HG02798 (cell line): ENCODE measurements at regions not wholly inside any gene's neighbourhood (a gene's known extent, or its start where the extent isn't known, plus 50 kb on each side); places are given as distances from the start of the nearest gene placed in this dataset.

Experiments used
- ATAC-seq: cut with Tn5 transposase; IDR thresholded peaks from one replicate; pipeline ENCODE4 v1.9.1; 2021; ENCODE audit warnings: mild to moderate bottlenecking; ENCODE audit not compliant: unreplicated experiment, poor library complexity

- ATAC-seq: no peak
Measured at GRCh38 chr13:105184201-105184600, 1351.3 kb downstream of the EFNB2 start.

GRCh38 chr13:105177265-105177900 is 1358.1 kb downstream of the EFNB2 start:
- ATAC-seq: peak; percentile 74

- ATAC-seq: no peak
Measured at GRCh38 chr13:105170438-105170837, 1365.0 kb downstream of the EFNB2 start.

- ATAC-seq: no peak
Measured at GRCh38 chr13:105168295-105168694, 1367.2 kb downstream of the EFNB2 start.

- ATAC-seq: no peak
Measured at GRCh38 chr13:105167385-105167784, 1368.1 kb downstream of the EFNB2 start.

GRCh38 chr13:105165449-105166125 is 1369.9 kb downstream of the EFNB2 start:
- ATAC-seq: peak; percentile 90

- ATAC-seq: no peak
Measured at GRCh38 chr13:105159841-105160240, 1375.6 kb downstream of the EFNB2 start.

GRCh38 chr13:105153611-105154010 is 1381.9 kb downstream of the EFNB2 start:
- ATAC-seq: no peak

GRCh38 chr13:105151639-105152038 is 1383.8 kb downstream of the EFNB2 start:
- ATAC-seq: no peak

GRCh38 chr13:105147461-105147860 is 1388.0 kb downstream of the EFNB2 start:
- no peak for ATAC-seq

GRCh38 chr13:105144936-105145335 is 1390.5 kb downstream of the EFNB2 start:
- ATAC-seq: no peak

- no peak for ATAC-seq
Measured at GRCh38 chr13:105144020-105144419, 1391.4 kb downstream of the EFNB2 start.

GRCh38 chr13:105142556-105142955 is 1392.9 kb downstream of the EFNB2 start:
- no peak for ATAC-seq

- ATAC-seq: peak; percentile 95
Measured at GRCh38 chr13:105139380-105140285, 1395.8 kb downstream of the EFNB2 start.

- peak; percentile 18 for ATAC-seq
Measured at GRCh38 chr13:105139048-105139379, 1396.4 kb downstream of the EFNB2 start.

- ATAC-seq: no peak
Measured at GRCh38 chr13:105135852-105136615, 1399.4 kb downstream of the EFNB2 start.

- no peak for ATAC-seq
Measured at GRCh38 chr13:105127732-105128131, 1407.7 kb downstream of the EFNB2 start.

- no peak for ATAC-seq
Measured at GRCh38 chr13:105121221-105121620, 1414.2 kb downstream of the EFNB2 start.

- ATAC-seq: no peak
Measured at GRCh38 chr13:105118426-105118985, 1417.0 kb downstream of the EFNB2 start.

GRCh38 chr13:105116966-105117365 is 1418.5 kb downstream of the EFNB2 start:
- ATAC-seq: no peak
